H1 (cell line): ENCODE measurements at regions not wholly inside any gene's neighbourhood (a gene's known extent, or its start where the extent isn't known, plus 50 kb on each side); places are given as distances from the start of the nearest gene placed in this dataset.

ENCODE experiments used
- ATF3 ChIP-seq: IDR thresholded peaks from 2 replicates; pipeline ENCODE4 v1.6.1; 2011; ENCODE audit warnings: low read depth, mild to moderate bottlenecking, low read length; ENCODE audit not compliant: insufficient read depth
- CEBPB ChIP-seq: IDR thresholded peaks from 2 replicates; pipeline ENCODE4 v1.6.1; 2012; ENCODE audit warnings: low read depth, low read length
- CHD7 ChIP-seq: fragments of 300-600 bp; sonication (generic); IDR thresholded peaks from 2 replicates; pipeline ENCODE4 v1.7.1; 2012; ENCODE audit warnings: low read length, moderate library complexity, mild to moderate bottlenecking, inconsistent platforms; ENCODE audit not compliant: insufficient replicate concordance
- CREB1 ChIP-seq: IDR thresholded peaks from 2 replicates; pipeline ENCODE4 v1.6.1; 2012; ENCODE audit warnings: inconsistent platforms
- FOSL1 ChIP-seq: IDR thresholded peaks from 2 replicates; pipeline ENCODE4 v1.6.1; 2011; ENCODE audit warnings: mild to moderate bottlenecking, low read depth, low read length, moderate library complexity; ENCODE audit not compliant: insufficient read depth
- HDAC6 ChIP-seq: IDR thresholded peaks from one replicate; pipeline ENCODE4 v1.7.1; 2012; ENCODE audit warnings: low read depth, mild to moderate bottlenecking, inconsistent platforms, low read length, moderate library complexity
- KDM1A ChIP-seq: fragments of 200-600, 300-600 bp; sonication (generic); IDR thresholded peaks from 2 replicates; pipeline ENCODE4 v1.7.1; 2016; ENCODE audit warnings: mild to moderate bottlenecking, low read length, borderline replicate concordance
- KDM4A ChIP-seq: IDR thresholded peaks from one replicate; pipeline ENCODE4 v1.7.1; 2012; ENCODE audit warnings: low read depth, mild to moderate bottlenecking, moderate library complexity, low read length, inconsistent platforms; ENCODE audit not compliant: severe bottlenecking
- RFX5 ChIP-seq: IDR thresholded peaks from 2 replicates; pipeline ENCODE4 v1.6.1; 2011; ENCODE audit warnings: low read depth, low read length, improper control_type of control experiment, borderline replicate concordance
- SRF ChIP-seq: IDR thresholded peaks from 2 replicates; pipeline ENCODE4 v1.6.1; 2011; ENCODE audit warnings: mild to moderate bottlenecking, low read depth, low read length, moderate library complexity

GRCh38 chr5:105929858-105930257, 1740.9 kb downstream of the EFNA5 start (continued):
- TF ChIP-seq CHD7 = no peak
- no peak for TF ChIP-seq FOSL1
- no peak for TF ChIP-seq ATF3
- TF ChIP-seq SRF = no peak
- no peak for TF ChIP-seq CEBPB
- TF ChIP-seq KDM1A = no peak
- TF ChIP-seq HDAC6 = no peak
- TF ChIP-seq CREB1 = no peak
- TF ChIP-seq RFX5 = no peak
- no peak for TF ChIP-seq KDM4A
